Skin of body (tissue), 1 donor: ENCODE measurements at regions not wholly inside any gene's neighbourhood (a gene's known extent, or its start where the extent isn't known, plus 50 kb on each side); places are given as distances from the start of the nearest gene placed in this dataset.
"Not testable (repeated sequence)": the region's sequence is repeated elsewhere in the genome, so short reads cannot be mapped to it uniquely, and the experiment has no call there.

Experiments
- DNase-seq: peaks from one replicate; lab custom pipeline; 2025; lab: John Stamatoyannopoulos, UW

DNA sequence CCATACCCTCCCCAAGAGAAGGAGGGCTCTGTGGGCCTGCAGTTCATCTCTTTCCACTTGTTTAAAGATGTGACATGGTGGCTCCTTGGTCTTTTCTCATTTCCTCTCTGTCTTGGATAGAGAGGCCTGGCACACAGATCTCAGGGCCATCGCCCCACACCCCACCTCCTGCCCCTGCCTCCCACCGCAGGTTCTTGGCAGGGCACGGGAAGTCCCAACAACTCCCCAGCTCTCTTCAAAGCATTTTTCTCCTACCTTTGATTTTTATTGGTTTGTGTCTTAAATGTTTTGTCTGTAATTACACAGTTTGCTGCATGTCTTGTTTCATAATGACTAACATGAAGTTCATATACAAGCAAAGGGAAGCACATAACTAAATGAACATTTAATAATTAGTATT is 178.5 kb upstream of the MSX2 start:
- no peak for DNase-seq

DNA sequence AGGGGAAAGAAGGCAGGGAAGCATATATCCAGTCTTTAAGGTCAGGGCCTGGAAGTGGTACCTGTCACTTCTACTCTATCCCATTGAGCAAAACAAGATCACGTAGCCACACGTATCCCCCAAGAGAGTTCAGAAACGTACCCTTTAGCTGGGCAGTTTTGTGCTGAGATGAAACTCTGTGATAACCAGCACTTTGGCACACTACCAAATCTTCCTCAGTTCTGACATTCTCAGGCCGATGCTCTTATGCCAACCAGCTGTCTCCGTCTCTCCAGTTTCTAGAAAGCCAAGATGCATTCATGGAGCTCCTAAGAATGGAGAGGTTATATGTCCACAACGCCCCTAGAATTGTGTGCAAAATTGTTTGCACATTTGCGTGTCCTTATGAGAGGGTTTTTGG is 176.6 kb upstream of the MSX2 start:
- no peak for DNase-seq

DNA sequence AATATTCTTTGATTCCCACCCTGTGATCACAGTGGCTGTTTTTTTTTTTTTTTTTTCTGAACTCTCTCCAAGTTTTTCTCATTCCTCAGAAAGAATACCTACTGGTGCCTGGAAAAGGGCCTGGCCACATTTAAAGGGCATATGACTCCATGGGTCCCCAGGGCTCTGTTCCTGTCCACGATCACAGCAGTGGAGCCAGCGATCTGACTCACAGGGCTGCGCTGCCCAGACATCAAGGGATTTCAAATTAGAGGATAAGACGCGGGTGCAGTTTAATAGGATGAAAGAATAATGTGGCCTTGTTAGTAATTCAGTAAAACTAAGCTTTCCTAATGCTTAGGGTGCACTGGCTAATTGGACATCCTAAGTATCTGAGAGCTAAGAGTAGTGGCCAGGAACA is 175.1 kb upstream of the MSX2 start:
- DNase-seq = no peak

DNA sequence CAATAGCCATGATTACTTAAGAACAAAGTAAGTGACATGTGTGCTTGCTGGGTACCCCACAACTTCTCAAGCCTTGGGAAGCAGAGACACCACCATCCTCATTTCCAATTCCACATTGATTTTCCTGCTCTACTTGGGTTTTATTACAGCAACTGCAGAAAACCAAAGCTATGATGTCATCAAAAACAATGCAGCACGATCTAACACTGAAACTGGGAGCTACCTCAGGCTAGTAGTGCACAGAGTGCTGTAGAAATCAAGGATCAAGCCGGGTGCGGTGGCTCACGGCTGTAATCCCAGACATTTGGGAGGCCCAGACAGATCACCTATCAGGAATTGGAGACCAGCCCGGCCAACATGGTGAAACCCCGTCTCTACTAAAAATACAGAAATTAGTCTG is 174.4 kb upstream of the MSX2 start:
- no peak for DNase-seq

DNA sequence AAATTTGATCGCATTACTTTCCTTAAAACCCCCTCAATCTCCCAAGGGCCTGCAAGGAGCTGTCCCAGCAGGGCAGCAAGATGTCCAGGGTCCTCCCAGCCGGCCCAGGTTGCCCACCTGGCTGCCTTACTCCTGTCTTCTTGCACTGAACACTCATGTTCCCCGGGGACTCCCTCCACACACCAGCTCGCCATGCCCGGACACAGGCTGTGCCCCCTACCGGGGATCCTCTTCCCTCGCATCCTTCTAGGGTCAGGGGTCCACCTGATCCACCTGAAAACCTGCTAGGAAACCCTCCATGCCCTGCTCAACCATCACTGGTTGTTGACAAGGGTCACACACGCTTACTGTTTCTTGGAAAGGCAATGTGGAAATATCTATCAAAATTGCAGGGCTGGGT is 172.0 kb upstream of the MSX2 start:
- DNase-seq = no peak

DNA sequence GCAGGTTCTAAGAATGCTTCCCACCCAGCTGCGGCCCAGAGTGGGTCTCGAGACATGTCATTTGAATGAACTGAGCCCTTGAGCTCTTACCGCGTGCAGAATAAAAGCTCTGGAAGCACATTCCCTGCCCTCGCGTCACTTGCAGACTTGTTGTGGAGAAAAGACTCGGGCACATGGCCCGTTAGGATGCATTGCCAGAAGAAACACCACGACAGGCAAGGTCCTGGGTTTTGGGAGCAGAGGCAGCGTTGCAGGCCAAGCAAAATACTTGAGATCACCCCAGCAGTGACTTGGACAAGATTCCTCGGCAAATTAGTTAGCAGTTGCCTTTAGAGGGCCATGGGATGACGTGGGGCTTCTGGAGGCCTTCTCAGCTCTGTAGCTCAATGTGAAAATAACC is 170.8 kb upstream of the MSX2 start:
- no peak for DNase-seq

DNA sequence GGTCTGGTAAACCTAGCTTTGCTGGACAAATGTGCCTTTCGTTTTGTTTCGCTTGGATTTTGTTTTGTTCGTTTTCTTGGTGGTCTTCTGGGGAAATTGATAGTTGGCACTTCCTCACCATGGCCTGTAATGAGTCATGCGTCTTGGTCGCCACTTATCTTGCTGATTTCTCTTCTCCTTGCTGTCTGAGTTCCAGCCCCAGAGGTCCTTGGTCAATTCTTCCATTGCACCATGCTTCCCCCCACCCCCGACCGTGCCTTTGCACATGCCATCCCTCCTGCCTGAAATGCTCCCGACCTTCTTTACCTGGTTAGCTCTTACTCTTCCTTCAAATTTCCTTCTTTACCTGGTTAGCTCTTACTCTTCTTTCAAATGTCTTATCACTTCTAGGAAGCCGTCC is 168.7 kb upstream of the MSX2 start:
- DNase-seq = no peak

DNA sequence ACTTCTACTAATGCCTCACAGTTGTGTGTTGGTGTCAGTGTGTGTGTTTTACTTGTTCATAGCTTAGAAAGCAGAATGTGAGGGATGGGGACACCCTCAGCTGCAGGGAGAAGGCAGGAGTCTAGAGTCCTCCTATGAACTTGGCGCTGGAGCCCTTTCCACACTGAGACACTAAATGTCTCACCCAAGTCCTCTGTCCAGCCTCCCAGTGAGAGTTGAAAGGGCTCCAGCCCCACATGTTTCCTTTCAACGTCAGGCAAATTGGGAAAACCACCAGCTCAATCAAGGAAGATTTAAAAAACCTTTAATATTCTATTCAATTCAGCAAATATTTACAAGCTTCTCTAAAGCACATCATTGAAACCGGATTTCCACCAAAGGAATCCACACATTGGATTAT is 167.6 kb upstream of the MSX2 start:
- no peak for DNase-seq

DNA sequence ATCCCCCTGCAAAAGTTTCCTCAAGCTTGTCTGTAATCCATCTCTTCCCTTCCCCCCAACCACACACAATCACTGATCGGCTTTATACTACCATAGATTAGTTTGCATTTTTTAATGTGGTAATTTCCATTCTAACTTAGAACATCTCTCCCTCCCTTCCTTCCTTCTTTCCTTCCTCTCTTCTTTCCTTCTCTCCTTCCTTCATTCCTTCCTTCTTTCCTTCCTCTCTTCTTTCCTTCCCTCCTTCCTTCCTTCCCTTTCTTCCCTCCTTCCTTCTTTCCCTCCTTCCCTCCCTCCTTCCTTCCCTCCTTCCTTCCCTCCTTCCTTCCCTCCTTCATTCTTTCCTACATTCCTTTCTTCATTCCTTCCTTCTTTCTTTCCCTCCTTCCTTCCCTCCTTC is 166.2 kb upstream of the MSX2 start:
- no peak for DNase-seq

DNA sequence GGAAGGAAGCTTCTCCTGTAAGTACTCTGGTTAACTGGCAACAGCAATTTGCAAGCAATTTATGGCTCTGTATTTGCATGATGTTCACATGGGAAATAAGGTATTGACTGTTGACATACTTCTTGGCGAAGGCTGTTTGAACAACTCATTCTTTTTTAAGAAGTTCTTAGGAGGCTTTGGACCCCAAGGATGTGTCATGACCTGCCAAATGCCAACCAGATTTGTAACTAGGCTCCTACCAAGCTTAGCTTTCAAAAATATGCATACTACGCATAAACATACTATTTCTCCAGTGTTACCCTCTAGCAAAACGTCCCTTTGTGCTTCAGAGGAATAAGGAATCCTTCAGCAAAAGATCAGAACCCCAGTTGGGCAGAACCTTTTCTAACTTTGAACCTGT is 165.2 kb upstream of the MSX2 start:
- DNase-seq = no peak

DNA sequence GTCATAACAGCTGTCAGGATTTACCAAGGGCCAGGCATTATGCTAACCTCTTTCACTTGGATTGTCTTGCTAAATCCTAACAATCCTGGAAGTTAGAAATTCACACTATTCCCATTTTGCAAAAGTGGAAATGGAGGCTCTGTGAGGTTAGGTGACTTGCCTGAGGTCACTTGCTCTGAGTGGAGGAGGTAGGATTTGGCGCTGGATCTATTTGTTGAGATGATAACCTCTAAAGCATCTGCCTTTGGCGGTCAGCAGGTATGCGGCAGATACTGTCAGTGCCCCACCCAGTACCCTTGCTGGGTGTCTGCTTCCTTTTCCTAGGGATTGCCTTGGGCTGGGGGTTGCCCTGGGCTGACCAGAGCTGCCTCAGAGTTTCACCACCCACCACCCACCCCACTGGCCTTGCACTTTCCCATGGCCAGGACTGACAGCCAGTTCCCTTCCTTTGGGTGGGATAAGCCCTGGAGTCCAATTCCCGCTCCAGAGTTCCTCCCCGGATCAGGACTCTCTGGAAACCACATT is 164.8 kb upstream of the MSX2 start:
- DNase-seq = no peak

DNA sequence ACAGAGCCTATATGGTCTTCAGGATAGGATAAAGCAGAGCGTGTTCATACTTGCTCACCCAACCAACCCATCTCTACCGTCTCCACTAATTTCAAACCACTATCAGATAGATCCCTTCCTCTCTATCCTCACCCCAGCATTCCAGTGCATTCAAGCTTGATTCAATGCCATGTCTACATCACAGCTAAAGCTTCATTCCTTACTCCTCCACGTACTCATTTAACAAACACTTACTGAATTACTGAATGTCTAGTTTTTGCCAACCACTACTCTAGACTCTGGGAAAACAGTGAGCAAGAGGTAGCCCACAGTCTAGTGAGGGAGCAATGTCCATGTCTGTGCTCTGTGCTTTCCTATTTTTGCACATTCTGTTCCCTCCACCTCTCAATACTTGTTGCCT is 163.5 kb upstream of the MSX2 start:
- DNase-seq = no peak

DNA sequence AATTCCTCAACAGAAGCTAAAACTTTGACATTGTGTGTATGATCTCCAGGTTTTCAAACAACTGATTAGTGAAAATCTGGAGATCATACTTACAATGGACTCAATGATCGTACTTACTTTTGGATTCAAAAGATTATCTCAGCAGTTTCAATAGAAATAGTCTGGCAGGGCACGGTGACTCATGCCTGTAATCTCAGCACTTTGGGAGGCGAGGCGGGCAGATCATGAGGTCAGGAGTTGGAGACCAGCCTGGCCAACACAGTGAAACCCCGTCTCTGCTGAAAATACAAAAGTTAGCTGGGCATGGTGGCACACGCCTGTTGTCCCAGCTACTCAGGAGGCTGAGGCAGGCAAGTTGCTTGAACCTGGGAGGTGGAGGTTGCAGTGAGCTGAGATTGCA is 161.3 kb upstream of the MSX2 start:
- not testable (repeated sequence) for DNase-seq

DNA sequence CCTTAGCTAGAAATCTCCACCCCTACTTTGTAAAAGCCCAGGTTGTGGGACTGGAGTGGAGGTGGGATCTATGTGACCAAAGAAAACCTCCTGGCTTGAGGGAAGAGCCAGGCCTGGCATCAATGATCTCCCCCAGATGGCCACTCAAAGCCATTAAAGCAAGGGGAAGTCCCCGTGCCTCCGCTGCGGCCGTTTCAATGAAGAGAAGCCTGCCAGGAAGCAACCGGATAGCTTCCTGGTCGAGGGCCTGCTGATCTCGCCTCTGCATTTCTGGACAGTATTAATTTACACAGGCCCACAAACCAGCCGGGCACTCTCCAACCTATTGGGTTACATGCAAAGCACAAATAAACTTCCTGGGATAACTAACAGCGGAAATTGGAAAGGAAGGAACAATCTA is 160.5 kb upstream of the MSX2 start:
- no peak for DNase-seq

DNA sequence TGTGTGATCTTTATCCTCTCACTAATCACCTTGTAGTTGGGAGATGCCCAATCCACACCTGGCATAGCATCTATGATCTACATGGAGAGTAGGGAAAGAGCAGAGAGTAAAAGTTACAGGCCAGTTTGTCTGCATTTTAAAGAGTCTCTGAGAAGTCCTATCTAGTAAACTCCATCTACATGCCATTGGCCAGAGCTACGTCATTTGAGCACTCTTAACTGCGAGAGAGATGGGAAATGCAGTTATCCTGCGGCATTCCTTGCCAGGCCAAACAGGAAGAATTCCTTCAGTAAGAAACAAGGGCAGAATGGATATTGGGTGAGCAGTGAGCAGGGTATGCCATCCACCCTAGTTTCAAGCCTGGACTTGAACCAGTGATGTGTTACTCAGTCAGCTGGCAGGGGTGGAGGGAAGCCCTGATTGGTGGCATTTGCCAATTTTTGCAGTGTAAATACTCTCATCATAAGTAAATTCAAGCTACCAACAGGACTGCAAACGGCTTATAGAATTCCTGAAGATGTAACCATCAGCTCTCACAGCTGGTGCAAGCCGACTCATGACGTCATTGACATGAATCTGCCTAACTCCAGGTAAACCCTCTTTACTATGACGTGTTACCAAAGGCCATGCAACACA is 156.8 kb upstream of the MSX2 start:
- no peak for DNase-seq

DNA sequence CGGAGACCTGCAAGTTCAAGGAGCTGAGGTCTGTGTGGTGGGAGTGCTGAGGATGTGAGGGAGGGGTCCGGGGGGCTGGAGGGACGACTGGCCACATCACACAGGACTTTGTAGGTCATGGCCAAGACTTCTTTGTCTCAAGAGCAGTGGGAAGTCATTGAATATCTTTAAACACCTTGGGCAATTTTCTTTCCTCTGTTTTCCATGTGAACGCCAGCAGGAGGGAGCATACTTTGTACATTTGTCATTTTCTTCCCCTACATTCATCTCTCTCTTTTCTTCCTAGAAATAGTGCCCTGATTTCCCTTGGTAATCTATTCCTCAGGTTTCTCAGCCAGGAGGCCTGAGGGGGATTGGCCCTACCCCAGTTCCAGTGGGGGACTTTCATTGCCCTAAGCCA is 153.7 kb upstream of the MSX2 start:
- DNase-seq = no peak

DNA sequence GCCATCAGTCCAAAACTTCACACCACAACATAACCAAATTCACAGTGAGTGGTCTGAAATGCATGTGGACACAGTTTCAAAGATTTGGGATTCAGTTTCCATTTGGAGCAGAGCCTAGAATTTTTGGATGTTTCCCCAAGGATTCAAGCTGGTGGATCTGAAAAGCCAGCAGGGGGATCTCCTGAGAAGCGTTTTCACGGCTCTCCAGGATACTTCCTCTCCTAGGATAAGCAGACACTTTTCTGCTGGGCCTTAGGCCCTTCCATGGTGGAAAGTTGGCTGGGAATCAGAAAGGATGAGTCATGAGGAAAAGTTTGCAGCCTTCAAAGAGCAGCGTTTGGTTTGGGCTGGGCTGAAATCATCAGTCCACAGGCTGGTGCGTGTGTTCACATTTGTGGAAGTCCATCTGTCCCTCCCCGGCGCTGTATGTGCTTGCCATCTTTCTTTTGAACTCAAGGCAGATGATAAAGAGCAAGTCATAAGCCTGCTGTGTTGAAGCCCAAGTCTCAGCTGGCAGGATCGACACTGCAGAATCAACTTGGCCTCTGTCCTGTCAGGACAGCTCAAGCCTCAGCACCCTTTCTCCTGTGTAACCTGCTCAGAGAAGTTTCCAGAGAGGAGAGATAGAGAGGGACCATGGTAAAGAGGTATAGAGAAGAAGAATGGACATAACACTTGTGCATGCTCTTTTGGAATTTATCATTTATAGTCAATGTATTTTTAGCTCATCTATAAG is 152.6 kb upstream of the MSX2 start:
- DNase-seq = peak; percentile 85

DNA sequence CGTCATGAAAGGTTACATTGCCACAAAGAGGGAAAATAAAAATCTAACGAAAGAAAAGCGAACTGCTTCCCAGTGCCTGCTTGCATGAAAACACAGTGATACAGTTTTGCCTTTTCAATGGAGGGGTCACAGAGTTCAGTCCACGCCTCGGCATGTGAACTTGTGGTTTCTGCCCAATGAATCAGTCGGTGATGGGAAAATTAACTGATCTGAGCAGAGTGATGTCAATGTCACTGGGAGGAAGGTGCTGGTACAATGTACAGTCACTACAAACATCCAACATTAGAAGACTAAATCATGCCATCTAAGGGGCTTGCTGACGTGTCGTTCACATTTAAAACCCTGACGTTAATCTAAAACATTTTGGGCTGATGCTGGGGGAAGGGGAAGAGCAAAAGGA is 151.8 kb upstream of the MSX2 start:
- DNase-seq = no peak

DNA sequence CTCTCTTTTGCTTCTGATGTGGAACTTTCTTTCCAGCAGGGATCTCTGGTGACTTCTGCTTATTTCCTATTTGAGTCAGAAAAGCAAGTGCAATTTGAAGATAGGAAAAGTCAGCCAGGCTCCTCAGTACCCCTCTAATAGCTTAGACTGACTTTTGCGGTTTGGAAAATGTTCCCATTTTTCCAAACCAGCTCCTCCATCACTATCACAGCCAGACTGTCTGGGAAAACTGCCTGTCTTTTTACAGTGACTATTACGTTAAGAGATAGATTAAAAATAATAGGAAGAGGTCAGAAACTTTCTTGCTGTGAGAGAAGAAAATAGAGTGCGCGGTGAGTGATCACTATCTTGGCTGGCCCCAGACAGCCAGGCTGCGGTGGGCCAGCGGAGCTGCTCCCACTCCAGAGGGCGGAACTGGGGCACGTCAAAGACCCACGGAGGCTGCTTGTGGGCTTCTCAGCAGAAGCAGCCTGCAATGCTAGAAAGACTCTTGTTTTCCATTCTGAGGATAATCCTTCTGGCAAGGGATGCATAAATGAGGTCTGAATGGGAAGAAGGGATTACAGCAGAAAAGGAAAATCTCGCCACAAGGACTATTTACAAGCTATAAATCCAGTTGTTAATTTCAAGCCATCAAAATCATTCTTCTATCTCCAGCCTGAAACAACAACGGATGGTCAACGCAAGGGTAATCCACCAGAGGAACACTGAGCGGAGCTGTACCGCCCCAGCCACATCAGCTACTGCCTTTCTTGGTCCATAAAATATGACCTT is 151.0 kb upstream of the MSX2 start:
- no peak for DNase-seq

DNA sequence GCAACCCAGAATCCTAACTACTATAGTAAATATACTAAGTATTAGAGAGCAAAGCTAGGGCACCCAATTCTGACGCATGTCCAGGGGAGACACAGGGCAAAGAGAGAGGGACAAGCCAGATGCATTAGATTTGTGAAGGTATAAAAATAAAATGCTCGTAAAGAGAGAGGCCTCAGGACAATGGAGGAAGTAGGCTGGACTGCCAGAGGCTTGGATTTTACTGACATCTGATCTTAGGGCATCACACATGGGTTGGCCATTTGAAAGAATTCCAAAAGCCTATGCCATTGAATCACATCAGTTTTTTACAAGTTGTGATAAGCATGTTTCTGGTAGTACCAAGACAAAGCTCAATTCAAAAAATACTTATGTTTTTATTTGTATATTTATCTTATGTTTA is 149.3 kb upstream of the MSX2 start:
- no peak for DNase-seq

DNA sequence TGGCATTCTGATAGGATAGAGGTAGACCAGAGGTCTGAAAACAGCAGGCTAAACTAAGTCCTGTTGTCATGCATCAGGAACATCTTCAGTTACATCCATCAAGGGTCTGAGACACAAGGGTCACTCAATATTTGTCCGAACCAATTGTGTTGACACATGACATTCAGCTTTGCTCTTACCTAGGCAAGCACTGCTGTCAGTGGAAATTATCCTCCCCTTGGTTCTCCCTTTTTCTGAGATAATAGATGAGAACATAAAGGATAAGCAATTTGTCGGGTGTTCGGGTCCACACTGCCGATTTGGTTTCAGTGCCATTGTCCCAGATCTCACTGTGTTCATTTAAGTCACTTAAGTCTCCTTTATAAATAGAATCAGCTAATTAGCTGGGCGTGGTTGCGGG is 148.3 kb upstream of the MSX2 start:
- no peak for DNase-seq

DNA sequence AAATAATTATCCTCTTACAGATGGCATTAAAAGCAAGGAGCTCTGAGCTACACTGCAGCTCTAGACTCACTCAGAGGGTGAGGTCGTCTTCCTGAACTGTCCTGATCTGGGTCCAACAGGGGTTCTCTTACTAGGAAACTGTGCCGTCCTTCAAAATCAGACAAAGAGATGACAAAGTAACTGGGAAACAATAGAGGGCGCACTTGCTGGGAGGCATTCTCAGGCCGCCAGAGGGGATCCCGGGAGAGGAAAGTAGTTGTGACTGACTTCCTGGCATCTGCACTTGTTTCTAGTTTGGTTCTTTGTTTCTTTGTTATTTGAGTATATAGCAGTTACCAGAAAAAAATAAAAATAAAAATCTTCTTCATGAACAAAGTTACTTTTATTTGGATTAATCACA is 142.9 kb upstream of the MSX2 start:
- DNase-seq = no peak

DNA sequence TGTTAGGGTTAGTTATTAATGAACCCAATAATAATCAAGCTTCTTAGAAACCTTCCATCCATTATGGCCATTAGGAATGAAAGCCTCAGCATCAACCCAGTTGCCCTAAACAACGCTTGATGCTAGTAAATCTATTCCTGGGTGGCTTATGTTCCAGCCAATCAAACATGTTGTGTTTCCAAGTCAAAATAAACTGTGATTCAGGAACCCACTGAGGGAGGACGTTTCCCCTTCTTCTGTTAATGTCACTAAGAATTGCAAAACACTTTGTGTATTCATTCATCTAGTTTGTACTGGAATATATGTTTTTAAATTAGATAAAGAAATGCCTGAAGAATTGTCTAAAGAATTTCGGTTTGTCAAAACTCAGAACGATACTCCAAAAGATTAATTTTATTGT is 142.5 kb upstream of the MSX2 start:
- DNase-seq = no peak
